ENCODE measurements at regions not wholly inside any gene's neighbourhood (a gene's known extent, or its start where the extent isn't known, plus 50 kb on each side); places are given as distances from the start of the nearest gene placed in this dataset.

DNA sequence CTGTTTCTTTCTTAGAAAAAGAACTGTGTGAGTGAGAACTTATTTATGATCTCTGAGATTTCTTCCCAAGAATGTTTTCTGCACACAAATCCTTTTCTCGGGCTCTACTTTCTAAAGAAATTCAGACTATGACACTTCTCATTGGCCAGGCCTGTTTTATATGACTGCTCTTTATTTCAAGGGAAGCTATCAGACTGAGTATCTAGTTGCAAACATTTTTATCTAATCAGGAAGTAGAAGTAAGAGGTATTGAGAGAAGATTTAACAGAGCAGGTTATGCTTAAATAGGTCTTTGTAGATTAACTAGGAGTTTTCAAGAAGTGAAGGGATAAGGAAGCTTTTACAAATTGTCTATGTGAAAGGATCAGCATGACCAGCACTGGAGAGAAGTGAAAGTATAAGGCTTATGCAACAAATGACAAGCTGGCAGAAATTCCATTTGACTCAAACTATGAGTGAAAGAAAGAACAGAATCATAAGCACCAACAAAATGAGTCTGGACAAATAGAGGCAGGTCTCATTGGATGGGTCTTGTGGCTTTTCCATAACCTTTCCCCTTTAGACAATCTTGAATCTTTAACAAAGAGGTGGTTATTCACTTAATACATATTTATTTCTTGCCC lies 71.9 kb upstream of the CHL1 start:
- TF ChIP-seq, protein P1, sequence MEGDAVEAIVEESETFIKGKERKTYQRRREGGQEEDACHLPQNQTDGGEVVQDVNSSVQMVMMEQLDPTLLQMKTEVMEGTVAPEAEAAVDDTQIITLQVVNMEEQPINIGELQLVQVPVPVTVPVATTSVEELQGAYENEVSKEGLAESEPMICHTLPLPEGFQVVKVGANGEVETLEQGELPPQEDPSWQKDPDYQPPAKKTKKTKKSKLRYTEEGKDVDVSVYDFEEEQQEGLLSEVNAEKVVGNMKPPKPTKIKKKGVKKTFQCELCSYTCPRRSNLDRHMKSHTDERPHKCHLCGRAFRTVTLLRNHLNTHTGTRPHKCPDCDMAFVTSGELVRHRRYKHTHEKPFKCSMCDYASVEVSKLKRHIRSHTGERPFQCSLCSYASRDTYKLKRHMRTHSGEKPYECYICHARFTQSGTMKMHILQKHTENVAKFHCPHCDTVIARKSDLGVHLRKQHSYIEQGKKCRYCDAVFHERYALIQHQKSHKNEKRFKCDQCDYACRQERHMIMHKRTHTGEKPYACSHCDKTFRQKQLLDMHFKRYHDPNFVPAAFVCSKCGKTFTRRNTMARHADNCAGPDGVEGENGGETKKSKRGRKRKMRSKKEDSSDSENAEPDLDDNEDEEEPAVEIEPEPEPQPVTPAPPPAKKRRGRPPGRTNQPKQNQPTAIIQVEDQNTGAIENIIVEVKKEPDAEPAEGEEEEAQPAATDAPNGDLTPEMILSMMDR (IDR thresholded peaks at IDR 0.05) = no peak
- TF ChIP-seq ZFX (IDR thresholded peaks at IDR 0.05; ENCODE audit: borderline replicate concordance) = no peak
